CD4-positive, alpha-beta T cell treated with Interleukin-4 for 4 hours (primary cell): ENCODE measurements at regions not wholly inside any gene's neighbourhood (a gene's known extent, or its start where the extent isn't known, plus 50 kb on each side); places are given as distances from the start of the nearest gene placed in this dataset.
"Not testable (repeated sequence)": the region's sequence is repeated elsewhere in the genome, so short reads cannot be mapped to it uniquely, and the experiment has no call there.

Experiments used
- DNase-seq: peaks from one replicate; pipeline ENCODE4 v3.0.0-alpha.2; 2020

DNA sequence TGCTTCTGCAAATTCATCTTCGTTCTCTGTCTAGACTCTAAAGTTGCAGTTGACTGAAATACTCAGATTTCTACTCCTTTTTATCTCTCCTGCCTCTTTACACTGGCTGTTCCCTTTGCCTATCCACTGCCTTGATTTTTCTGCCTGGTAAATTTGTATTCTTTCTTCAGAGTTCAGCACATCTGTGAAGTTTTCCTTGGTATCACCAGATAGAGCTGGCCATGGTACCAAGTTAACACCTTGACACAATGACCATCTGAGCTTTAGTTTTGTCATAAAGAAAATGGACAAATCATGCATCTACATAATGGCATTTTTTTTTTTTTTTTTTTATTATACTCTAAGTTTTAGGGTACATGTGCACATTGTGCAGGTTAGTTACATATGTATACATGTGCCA is 143.0 kb downstream of the PPP1R3A start:
- DNase-seq = no peak

GRCh38 chr7:113775401-113775800 is 143.4 kb downstream of the PPP1R3A start:
- DNase-seq = no peak

GRCh38 chr7:113774182-113774807 is 144.5 kb downstream of the PPP1R3A start:
- DNase-seq = peak; percentile 3

DNA sequence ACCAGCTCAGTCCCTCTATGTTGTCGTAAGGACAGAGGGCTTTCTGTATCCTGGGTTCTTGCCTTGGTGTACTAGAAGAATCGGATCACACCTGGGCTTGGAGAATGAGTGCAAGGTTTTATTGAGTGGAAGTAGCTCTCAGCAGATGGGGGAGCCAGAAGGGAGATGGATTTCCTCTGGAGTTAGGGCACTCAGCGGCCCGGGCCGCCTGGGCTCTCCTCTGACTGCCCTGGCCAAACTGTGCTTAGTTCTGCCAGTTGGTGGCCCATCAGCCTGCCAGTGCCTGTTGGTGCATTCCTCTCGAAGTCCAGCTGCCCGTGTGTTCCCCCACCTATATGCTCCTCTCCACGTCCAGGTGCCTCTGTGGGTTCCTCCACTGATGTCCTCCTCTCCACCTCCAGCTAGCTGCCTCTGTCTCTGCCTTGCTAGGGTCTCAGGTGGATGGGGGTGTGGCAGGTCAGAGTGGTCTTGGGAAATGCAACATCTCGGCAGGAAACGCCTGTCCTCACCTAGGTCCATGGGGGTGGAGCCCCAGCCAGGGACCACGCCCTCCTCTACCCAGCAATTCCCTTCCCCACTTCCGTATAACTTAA is 148.6 kb downstream of the PPP1R3A start:
- no peak for DNase-seq

- DNase-seq = no peak
These were observed 150.4 kb downstream of the PPP1R3A start for GRCh38 chr7:113768387-113768786.

- DNase-seq = no peak
These were observed 154.3 kb downstream of the PPP1R3A start for GRCh38 chr7:113764401-113765035.

- no peak for DNase-seq
These were observed 155.6 kb downstream of the PPP1R3A start for GRCh38 chr7:113763226-113763625.

DNA sequence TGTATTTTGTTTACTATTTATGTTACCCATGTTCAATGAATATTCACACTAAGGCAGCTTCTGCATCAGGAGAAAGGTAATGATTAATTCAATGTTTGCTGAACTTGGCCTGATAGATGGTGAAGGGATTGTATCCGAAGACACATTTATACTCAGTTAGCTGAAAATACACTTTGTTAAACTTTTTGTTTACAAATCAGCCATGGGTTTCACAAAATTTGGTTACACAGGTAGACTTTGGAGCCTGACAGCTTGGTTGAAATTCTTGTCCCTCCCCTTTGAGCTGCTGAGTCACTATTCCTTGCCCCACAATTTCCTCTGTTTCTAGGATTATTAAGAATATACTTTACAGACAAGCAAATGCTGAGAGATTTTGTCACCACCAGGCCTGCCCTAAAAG is 162.6 kb downstream of the PPP1R3A start:
- no peak for DNase-seq

GRCh38 chr7:113752689-113753088 is 166.1 kb downstream of the PPP1R3A start:
- DNase-seq = no peak

DNA sequence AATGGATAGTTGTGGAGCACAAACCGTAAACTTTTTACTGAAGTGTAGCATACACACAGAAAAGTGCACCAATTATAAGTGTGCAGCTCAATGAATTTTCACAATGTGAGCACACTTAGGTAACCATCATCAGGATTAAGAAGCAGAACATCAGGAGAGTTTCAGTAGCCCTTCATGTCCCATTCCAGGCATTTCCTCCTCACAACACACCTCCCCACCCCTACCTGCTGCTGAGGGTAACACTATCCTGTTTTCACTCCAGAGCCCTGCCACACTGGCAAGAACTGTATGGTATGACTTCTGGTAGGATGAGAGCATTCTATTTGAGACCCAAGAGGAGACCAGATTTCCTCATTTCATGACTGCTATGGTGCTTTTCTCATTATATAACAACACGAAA is 166.5 kb downstream of the PPP1R3A start:
- no peak for DNase-seq

DNA sequence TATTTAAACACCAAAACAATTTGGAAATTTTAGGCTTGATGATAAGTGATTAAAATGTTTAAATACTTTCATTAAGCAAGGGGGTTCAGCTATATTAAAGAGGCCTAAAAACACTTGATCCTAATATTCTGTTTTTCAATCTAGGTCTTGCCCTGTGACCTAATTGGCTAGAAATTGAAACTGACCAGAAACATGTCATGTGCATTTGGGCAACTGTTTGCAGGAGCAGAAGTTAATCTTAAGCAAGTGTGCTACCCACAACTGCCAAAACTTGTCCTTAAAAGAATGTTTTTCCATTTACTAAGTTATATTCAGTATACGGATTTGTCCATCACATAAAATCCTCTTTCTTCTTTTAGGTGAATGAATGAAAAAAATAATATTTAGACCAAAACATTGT is 167.3 kb downstream of the PPP1R3A start:
- no peak for DNase-seq

DNA sequence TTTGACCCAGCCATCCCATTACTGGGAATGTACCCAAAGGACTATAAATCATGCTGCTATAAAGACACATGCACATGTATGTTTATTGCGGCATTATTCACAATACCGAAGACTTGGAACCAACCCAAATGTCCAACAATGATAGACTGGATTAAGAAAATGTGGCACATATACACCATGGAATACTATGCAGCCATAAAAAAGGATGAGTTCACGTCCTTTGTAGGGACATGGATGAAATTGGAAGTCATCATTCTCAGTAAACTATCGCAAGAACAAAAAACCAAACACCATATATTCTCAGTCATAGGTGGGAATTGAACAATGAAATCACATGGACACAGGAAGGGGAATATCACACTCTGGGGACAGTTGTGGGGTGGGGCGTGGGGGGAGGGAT is 170.4 kb downstream of the PPP1R3A start:
- not testable (repeated sequence) for DNase-seq

- not testable (repeated sequence) for DNase-seq
These were observed 175.8 kb downstream of the PPP1R3A start for GRCh38 chr7:113742946-113743431.

DNA sequence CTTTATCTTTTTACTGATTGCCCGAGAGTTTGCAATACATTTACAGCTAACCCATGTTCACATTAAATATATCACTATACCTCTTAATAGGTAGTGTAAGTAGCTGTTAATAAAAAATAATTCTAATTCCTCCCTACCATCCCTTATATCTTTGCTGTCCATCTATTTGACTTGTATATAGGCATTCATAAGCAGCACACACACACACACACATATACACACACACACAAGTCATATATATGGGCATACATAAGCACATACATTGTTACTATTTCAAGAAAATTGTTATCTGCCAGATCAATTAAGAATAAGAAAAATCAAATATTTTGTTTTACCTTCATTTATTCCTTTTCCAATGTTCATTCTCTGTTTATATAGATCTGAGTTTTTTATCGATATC is 176.4 kb downstream of the PPP1R3A start:
- no peak for DNase-seq

- DNase-seq = no peak
These were observed 187.2 kb downstream of the PPP1R3A start for GRCh38 chr7:113731571-113731970.

DNA sequence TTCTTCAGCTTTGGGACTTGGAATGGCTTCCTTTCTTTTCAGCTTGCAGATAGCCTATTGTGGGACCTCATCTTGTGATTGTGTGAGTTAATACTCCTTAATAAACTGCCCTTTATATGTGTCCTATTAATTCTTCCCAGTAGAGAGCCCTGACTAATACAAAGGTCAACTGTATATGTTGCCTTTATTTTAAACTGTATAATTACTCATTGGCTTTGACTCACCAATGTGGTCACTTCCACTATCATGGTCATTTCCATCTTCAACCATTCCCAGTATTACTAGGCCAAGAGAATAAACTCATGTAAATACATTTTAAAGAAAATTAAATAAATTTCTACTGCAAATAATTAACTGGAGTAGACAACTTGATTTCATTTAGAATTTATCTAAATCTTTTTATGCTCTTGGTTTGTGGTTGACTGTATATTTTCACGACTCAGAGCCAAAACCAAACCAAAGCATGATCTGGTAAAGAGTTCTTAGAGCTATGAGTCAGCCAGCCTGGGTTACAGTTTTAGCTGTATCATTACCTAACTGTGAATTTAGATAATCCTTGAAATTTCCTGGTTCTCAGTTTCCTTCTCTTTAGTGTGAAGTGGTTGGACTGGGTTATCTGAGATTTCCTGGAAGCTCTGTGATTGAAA is 188.4 kb downstream of the PPP1R3A start:
- DNase-seq = no peak

DNA sequence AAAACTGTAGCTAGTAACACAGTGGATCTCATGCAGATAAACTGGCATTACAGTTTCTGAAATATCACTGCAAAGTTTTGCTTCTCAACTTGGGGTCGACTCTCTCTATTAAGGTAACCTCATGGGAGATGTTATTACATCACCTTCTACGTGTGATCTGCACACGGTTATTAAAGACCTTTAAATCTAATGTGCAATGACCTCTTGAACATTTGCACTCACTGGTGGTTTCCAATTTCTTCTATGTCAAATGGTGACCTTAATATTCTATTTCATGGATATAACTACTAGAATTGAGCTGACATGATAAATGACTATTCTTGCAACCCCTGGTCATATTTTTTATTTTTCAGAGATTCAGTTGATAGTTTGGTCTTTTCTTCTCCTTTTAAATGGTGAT is 191.3 kb downstream of the PPP1R3A start:
- DNase-seq = no peak

- DNase-seq = no peak
These were observed 196.8 kb downstream of the PPP1R3A start for GRCh38 chr7:113722006-113722405.

DNA sequence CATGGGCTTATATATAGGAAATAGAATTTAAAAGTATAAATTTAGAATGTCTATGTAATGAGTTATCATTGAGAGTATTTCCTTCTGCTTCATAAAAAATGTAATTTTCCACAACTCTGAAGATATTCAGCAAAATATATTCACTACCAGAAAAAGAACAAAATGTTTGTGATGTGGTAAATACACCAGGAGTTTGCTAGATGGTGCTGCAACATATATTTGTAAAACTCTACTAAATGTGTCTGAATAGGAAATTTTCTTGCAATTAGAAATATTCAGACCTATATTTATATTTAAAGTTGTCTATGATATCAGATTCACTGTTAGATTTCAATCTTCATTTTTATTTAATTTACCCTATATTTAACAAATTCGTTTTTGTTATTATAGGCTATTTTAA is 201.1 kb downstream of the PPP1R3A start:
- DNase-seq = no peak

DNA sequence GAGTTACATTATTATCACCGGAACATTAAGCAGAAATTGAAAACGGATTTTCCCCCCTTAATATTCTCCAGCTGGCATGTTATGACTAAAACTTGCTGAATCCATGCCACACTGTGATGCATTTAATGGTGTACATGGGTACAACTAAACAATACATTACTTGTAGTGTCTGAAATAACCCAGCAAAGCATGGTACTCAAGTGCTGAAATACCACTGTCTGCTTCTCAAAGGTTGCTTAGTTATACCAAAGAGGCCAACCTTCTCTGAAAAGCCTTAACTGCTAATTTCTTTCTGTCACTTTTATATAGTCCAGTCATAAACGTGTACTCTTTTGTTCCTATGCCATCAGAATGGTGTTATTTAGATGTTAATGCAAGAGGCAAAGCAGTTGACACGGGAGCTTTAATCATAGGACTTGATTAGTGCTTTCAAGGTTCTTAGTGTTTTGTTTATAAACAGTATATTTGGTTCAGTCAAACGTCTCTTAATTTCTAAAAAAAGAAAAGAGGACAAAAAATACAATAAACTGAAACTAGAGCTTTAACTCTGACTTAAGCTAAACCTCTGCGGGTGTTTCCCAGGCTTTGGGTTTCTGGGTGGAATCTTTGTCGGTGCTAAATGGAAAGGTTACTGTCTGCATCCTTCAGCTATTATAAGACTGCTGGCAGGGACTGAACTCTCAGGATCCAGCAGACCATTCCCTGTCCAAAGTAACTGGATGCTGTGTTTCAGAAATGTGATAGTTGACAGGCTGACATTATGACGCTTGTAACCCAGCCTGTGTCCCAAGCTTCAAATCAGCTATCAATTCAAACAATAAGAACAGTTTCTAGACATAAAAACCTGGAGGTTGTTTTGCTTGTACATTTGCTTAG is 202.6 kb downstream of the PPP1R3A start:
- no peak for DNase-seq

- DNase-seq = no peak
These were observed 203.5 kb downstream of the PPP1R3A start for GRCh38 chr7:113715262-113715661.

GRCh38 chr7:113710310-113711096 is 208.3 kb downstream of the PPP1R3A start:
- peak; percentile 70 for DNase-seq
